ENCODE measurements at regions not wholly inside any gene's neighbourhood (a gene's known extent, or its start where the extent isn't known, plus 50 kb on each side); places are given as distances from the start of the nearest gene placed in this dataset.

- intact Hi-C loops (cut with micrococcal nuclease; ENCODE audit: unreplicated experiment), result no loop called here
- Mint-ChIP-seq H3K27me3 (ENCODE audit: insufficient read depth, unreplicated experiment) (no peaks in the 10 kb centered on the region), H3K4me1 (ENCODE audit: low read depth, unreplicated experiment) (no peaks in the 10 kb centered on the region), H3K9me3 (ENCODE audit: unreplicated experiment) (no peaks in the 10 kb centered on the region), H3K36me3 (ENCODE audit: insufficient read depth, unreplicated experiment) (no peaks in the 10 kb centered on the region), H3K4me3 (ENCODE audit: unreplicated experiment) (no peak overlapping the region), H3K27ac (ENCODE audit: unreplicated experiment) (no peak overlapping the region)
- ChIA-PET CTCF (no interaction called here), POLR2A (no interaction called here)
- no TSS peak for BruUV-seq (replicated peaks)
- Histone ChIP-seq H3K4me3 (ENCODE audit: low read depth, low read length) (no peak overlapping the region), H3K9me3 (no peaks in the 10 kb centered on the region), H3K36me3 (ENCODE audit: control insufficient read depth, insufficient read depth, low read length) (no peaks in the 10 kb centered on the region), H3K4me1 (no peaks in the 10 kb centered on the region), H3K27me3 (replicated peaks; ENCODE audit: control insufficient read depth, insufficient read depth, low read length) (no peaks in the 10 kb centered on the region)
- TF ChIP-seq, protein P1, sequence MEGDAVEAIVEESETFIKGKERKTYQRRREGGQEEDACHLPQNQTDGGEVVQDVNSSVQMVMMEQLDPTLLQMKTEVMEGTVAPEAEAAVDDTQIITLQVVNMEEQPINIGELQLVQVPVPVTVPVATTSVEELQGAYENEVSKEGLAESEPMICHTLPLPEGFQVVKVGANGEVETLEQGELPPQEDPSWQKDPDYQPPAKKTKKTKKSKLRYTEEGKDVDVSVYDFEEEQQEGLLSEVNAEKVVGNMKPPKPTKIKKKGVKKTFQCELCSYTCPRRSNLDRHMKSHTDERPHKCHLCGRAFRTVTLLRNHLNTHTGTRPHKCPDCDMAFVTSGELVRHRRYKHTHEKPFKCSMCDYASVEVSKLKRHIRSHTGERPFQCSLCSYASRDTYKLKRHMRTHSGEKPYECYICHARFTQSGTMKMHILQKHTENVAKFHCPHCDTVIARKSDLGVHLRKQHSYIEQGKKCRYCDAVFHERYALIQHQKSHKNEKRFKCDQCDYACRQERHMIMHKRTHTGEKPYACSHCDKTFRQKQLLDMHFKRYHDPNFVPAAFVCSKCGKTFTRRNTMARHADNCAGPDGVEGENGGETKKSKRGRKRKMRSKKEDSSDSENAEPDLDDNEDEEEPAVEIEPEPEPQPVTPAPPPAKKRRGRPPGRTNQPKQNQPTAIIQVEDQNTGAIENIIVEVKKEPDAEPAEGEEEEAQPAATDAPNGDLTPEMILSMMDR (IDR thresholded peaks at IDR 0.05; ENCODE audit: insufficient read depth in 1 of 2, low read depth in 1 of 2, low read length in 1 of 2, severe bottlenecking in 1 of 2, unreplicated experiment in 1 of 2), result no peak
- DNase-seq, result no peak
Observed at GRCh38 chr12:25417071-25417470, 136.0 kb downstream of the LMNTD1 start.

GRCh38 chr12:25416516-25416915, 136.6 kb downstream of the LMNTD1 start:
- intact Hi-C loops (cut with micrococcal nuclease; ENCODE audit: unreplicated experiment), result no loop called here
- Mint-ChIP-seq H3K4me1 (ENCODE audit: low read depth, unreplicated experiment) (no peaks in the 10 kb centered on the region), H3K36me3 (ENCODE audit: insufficient read depth, unreplicated experiment) (no peaks in the 10 kb centered on the region), H3K27ac (ENCODE audit: unreplicated experiment) (no peak overlapping the region), H3K4me3 (ENCODE audit: unreplicated experiment) (no peak overlapping the region), H3K9me3 (ENCODE audit: unreplicated experiment) (no peaks in the 10 kb centered on the region), H3K27me3 (ENCODE audit: insufficient read depth, unreplicated experiment) (no peaks in the 10 kb centered on the region)
- Histone ChIP-seq H3K36me3 (ENCODE audit: control insufficient read depth, insufficient read depth, low read length) (no peaks in the 10 kb centered on the region), H3K9me3 (no peaks in the 10 kb centered on the region), H3K27me3 (replicated peaks; ENCODE audit: control insufficient read depth, insufficient read depth, low read length) (no peaks in the 10 kb centered on the region), H3K4me3 (ENCODE audit: low read depth, low read length) (no peak overlapping the region), H3K4me1 (no peaks in the 10 kb centered on the region)
- POLR2A ChIA-PET, result no interaction called here
- no TSS peak for BruUV-seq (replicated peaks)
- no peak for DNase-seq
- TF ChIP-seq, protein P1 (IDR thresholded peaks at IDR 0.05; ENCODE audit: insufficient read depth in 1 of 2, low read depth in 1 of 2, low read length in 1 of 2, severe bottlenecking in 1 of 2, unreplicated experiment in 1 of 2), result no peak
- CTCF ChIA-PET, result no interaction called here

- Mint-ChIP-seq H3K27ac (ENCODE audit: unreplicated experiment) (no peak overlapping the region), H3K4me1 (ENCODE audit: low read depth, unreplicated experiment) (no peaks in the 10 kb centered on the region), H3K4me3 (ENCODE audit: unreplicated experiment) (no peak overlapping the region), H3K27me3 (ENCODE audit: insufficient read depth, unreplicated experiment) (no peaks in the 10 kb centered on the region), H3K36me3 (ENCODE audit: insufficient read depth, unreplicated experiment) (no peaks in the 10 kb centered on the region), H3K9me3 (ENCODE audit: unreplicated experiment) (no peaks in the 10 kb centered on the region)
- Histone ChIP-seq H3K27me3 (replicated peaks; ENCODE audit: control insufficient read depth, insufficient read depth, low read length) (no peaks in the 10 kb centered on the region), H3K36me3 (ENCODE audit: control insufficient read depth, insufficient read depth, low read length) (no peaks in the 10 kb centered on the region), H3K4me3 (ENCODE audit: low read depth, low read length) (no peak overlapping the region), H3K9me3 (no peaks in the 10 kb centered on the region), H3K4me1 (no peaks in the 10 kb centered on the region)
- intact Hi-C loops (cut with micrococcal nuclease; ENCODE audit: unreplicated experiment), result no loop called here
- no TSS peak for BruUV-seq (replicated peaks)
- TF ChIP-seq, protein P1 (IDR thresholded peaks at IDR 0.05; ENCODE audit: insufficient read depth in 1 of 2, low read depth in 1 of 2, low read length in 1 of 2, severe bottlenecking in 1 of 2, unreplicated experiment in 1 of 2), result no peak
- DNase-seq, result no peak
- POLR2A ChIA-PET, result no interaction called here
- CTCF ChIA-PET, result no interaction called here
Observed at GRCh38 chr12:25415004-25415403, 138.1 kb downstream of the LMNTD1 start.
